ENCODE measurements at regions not wholly inside any gene's neighbourhood (a gene's known extent, or its start where the extent isn't known, plus 50 kb on each side); places are given as distances from the start of the nearest gene placed in this dataset.

- Histone ChIP-seq H3K4me3 (replicated peaks; ENCODE audit: insufficient read depth, low read length) (no peak overlapping the region), H3K27ac (replicated peaks) (no peak overlapping the region), H3K27me3 (ENCODE audit: insufficient read depth, poor library complexity, severe bottlenecking) (no peaks in the 10 kb centered on the region)
- no peak for TF ChIP-seq SPI1 (IDR thresholded peaks at IDR 0.05; ENCODE audit: borderline replicate concordance, low read depth)
- no peak for TF ChIP-seq POLR2AphosphoS5 (IDR thresholded peaks at IDR 0.05; ENCODE audit: low read depth)
- no peak for TF ChIP-seq GABPA (IDR thresholded peaks at IDR 0.05; ENCODE audit: low read depth)
- TF ChIP-seq, protein P1, sequence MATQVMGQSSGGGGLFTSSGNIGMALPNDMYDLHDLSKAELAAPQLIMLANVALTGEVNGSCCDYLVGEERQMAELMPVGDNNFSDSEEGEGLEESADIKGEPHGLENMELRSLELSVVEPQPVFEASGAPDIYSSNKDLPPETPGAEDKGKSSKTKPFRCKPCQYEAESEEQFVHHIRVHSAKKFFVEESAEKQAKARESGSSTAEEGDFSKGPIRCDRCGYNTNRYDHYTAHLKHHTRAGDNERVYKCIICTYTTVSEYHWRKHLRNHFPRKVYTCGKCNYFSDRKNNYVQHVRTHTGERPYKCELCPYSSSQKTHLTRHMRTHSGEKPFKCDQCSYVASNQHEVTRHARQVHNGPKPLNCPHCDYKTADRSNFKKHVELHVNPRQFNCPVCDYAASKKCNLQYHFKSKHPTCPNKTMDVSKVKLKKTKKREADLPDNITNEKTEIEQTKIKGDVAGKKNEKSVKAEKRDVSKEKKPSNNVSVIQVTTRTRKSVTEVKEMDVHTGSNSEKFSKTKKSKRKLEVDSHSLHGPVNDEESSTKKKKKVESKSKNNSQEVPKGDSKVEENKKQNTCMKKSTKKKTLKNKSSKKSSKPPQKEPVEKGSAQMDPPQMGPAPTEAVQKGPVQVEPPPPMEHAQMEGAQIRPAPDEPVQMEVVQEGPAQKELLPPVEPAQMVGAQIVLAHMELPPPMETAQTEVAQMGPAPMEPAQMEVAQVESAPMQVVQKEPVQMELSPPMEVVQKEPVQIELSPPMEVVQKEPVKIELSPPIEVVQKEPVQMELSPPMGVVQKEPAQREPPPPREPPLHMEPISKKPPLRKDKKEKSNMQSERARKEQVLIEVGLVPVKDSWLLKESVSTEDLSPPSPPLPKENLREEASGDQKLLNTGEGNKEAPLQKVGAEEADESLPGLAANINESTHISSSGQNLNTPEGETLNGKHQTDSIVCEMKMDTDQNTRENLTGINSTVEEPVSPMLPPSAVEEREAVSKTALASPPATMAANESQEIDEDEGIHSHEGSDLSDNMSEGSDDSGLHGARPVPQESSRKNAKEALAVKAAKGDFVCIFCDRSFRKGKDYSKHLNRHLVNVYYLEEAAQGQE (IDR thresholded peaks at IDR 0.05; ENCODE audit: insufficient replicate concordance, low read depth), result no peak
- TF ChIP-seq CTCF (IDR thresholded peaks at IDR 0.05; ENCODE audit: insufficient read depth, low read length), result no peak
- no peak for DNase-seq (ENCODE audit: low read depth in 1 of 2, low spot score in 1 of 2)
Measured at GRCh38 chr13:69202996-69203395, 904.6 kb upstream of the ATXN8OS start.

DNA sequence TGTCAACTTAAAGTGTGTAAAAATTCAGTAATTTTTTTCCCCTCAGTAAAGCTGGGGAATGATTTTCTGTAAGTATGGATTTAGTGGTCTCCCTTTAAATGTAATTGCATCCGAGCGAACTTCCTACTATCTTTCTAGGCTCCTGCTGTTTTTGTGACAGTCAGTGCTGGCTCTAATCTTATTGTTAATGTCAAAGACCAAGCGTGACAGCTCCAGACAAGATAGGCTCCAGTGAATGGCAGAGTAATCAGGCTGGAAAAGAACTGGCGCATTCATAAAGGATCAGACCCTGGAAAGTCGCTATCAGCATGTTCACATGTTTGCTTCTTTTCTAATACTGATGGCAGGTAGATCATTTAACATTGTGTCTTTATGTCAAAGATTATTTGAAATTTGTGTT, 908.0 kb upstream of the ATXN8OS start:
- no peaks in the 10 kb centered on the region for H3K27me3 ChIP-seq (ENCODE audit: insufficient read depth, poor library complexity, severe bottlenecking)
- no peak overlapping the region for H3K27ac ChIP-seq (replicated peaks)
- no peak for DNase-seq (ENCODE audit: low read depth in 1 of 2, low spot score in 1 of 2)
- H3K4me3 ChIP-seq (replicated peaks; ENCODE audit: insufficient read depth, low read length), result no peak overlapping the region
- TF ChIP-seq SPI1 (IDR thresholded peaks at IDR 0.05; ENCODE audit: borderline replicate concordance, low read depth) (no peak), GABPA (IDR thresholded peaks at IDR 0.05; ENCODE audit: low read depth) (no peak)

- Histone ChIP-seq H3K27ac (replicated peaks) (no peak overlapping the region), H3K4me3 (replicated peaks; ENCODE audit: insufficient read depth, low read length) (no peak overlapping the region), H3K27me3 (ENCODE audit: insufficient read depth, poor library complexity, severe bottlenecking) (no peaks in the 10 kb centered on the region)
- TF ChIP-seq GABPA (IDR thresholded peaks at IDR 0.05; ENCODE audit: low read depth), result no peak
- TF ChIP-seq CTCF (IDR thresholded peaks at IDR 0.05; ENCODE audit: insufficient read depth, low read length), result no peak
- no peak for TF ChIP-seq POLR2AphosphoS5 (IDR thresholded peaks at IDR 0.05; ENCODE audit: low read depth)
- TF ChIP-seq, protein P1 (IDR thresholded peaks at IDR 0.05; ENCODE audit: insufficient replicate concordance, low read depth), result no peak
- no peak for TF ChIP-seq SPI1 (IDR thresholded peaks at IDR 0.05; ENCODE audit: borderline replicate concordance, low read depth)
- DNase-seq (ENCODE audit: low read depth in 1 of 2, low spot score in 1 of 2), result no peak
Measured at GRCh38 chr13:69198706-69199105, 908.9 kb upstream of the ATXN8OS start.

DNA sequence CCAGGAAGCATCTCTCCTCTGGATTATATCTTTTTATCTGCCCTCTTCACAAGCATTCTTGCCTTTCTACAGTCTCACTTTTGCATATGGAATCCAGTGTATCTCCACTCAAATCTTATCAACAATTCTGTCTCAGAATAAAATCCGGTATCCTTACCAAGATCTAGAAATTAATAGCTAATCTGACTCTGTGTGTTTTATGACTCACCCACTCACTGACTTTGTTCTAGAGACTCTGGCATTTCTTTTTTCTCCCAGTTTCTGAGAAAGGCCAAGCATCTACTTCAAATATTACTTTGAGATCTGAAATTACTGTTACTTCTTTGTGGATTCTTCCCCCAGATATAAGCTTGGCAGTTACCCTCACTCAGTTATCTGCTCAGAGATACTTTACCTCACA, 913.5 kb upstream of the ATXN8OS start:
- no peak for DNase-seq (ENCODE audit: low read depth in 1 of 2, low spot score in 1 of 2)
- TF ChIP-seq SPI1 (IDR thresholded peaks at IDR 0.05; ENCODE audit: borderline replicate concordance, low read depth) (no peak), CTCF (IDR thresholded peaks at IDR 0.05; ENCODE audit: insufficient read depth, low read length) (no peak), POLR2AphosphoS5 (IDR thresholded peaks at IDR 0.05; ENCODE audit: low read depth) (no peak), GABPA (IDR thresholded peaks at IDR 0.05; ENCODE audit: low read depth) (no peak)
- TF ChIP-seq, protein P1 (IDR thresholded peaks at IDR 0.05; ENCODE audit: insufficient replicate concordance, low read depth), result no peak
- no peak overlapping the region for H3K4me3 ChIP-seq (replicated peaks; ENCODE audit: insufficient read depth, low read length)
- no peaks in the 10 kb centered on the region for H3K27me3 ChIP-seq (ENCODE audit: insufficient read depth, poor library complexity, severe bottlenecking)
- no peak overlapping the region for H3K27ac ChIP-seq (replicated peaks)

All from HL-60 (cell line).